ENCODE measurements at regions not wholly inside any gene's neighbourhood (a gene's known extent, or its start where the extent isn't known, plus 50 kb on each side); places are given as distances from the start of the nearest gene placed in this dataset.

DNA sequence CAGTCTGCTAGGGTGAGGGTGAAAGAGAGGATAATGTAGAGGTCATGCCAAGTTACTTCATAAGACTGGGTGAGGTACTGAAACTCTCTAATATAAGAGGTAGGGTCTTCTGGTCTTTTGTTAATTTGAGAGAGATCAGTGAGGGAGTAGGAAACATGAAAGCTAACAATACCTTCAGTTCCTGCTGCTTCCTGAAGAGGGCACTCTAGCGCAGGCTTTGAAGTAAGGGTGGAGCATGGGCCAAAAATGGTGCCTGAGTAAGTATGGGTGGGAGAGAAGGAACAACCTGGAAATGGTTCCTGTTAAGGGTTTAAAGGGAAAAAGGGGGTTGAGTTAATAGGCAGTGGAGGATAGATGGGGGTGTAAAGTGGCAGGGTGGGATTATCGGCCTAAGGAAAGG, 2449.5 kb downstream of the TP53TG3F start:
- TF ChIP-seq, protein P1, sequence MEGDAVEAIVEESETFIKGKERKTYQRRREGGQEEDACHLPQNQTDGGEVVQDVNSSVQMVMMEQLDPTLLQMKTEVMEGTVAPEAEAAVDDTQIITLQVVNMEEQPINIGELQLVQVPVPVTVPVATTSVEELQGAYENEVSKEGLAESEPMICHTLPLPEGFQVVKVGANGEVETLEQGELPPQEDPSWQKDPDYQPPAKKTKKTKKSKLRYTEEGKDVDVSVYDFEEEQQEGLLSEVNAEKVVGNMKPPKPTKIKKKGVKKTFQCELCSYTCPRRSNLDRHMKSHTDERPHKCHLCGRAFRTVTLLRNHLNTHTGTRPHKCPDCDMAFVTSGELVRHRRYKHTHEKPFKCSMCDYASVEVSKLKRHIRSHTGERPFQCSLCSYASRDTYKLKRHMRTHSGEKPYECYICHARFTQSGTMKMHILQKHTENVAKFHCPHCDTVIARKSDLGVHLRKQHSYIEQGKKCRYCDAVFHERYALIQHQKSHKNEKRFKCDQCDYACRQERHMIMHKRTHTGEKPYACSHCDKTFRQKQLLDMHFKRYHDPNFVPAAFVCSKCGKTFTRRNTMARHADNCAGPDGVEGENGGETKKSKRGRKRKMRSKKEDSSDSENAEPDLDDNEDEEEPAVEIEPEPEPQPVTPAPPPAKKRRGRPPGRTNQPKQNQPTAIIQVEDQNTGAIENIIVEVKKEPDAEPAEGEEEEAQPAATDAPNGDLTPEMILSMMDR (IDR thresholded peaks at IDR 0.05), result no peak
- TF ChIP-seq CREM (CRISPR knock-in tag; IDR thresholded peaks at IDR 0.05) (no peak), ATF1 (CRISPR knock-in tag; IDR thresholded peaks at IDR 0.05) (no peak)

Data from WTC11 (cell line).